Esophagus muscularis mucosa (tissue), 4 donors: ENCODE measurements at regions not wholly inside any gene's neighbourhood (a gene's known extent, or its start where the extent isn't known, plus 50 kb on each side); places are given as distances from the start of the nearest gene placed in this dataset.

Source experiments
- DNase-seq: peaks from one replicate; pipeline ENCODE4 v3.0.0-alpha.2; 2017; ENCODE audit errors: extremely low spot score
- H3K27ac ChIP-seq, 4 donors: fragments of 200-600 bp; sonication (generic); replicated peaks in 1 of 4; 1 replicate in 3 of 4; 2 replicates in 1 of 4; pipeline ENCODE4 v1.5.1; 2016 to 2019; ENCODE audit warnings: mild to moderate bottlenecking in 1 of 4
- H3K27me3 ChIP-seq, 4 donors: fragments of 200-600 bp; sonication (generic); one replicate each; pipeline versions ENCODE4 v1.5.1 to v1.6.0; 2016 to 2019
- H3K36me3 ChIP-seq, 4 donors: fragments of 200-600 bp; sonication (generic); one replicate each; pipeline ENCODE4 v1.5.1; 2016 to 2019
- H3K4me1 ChIP-seq, 4 donors: fragments of 200-600 bp; sonication (generic); one replicate each; pipeline ENCODE4 v1.5.1; 2016 to 2019
- H3K4me3 ChIP-seq, 4 donors: fragments of 200-600 bp; sonication (generic); 1 replicate in 2 of 4; 2 replicates in 2 of 4; pipeline ENCODE4 v1.5.1; 2016 to 2019; ENCODE audit warnings: mild to moderate bottlenecking in 4 of 4, moderate library complexity in 1 of 4
- H3K9me3 ChIP-seq, 4 donors: fragments of 200-600 bp; sonication (generic); 1 replicate in 3 of 4; 2 replicates in 1 of 4; pipeline ENCODE4 v1.5.1; 2016 to 2019
- EP300 ChIP-seq: sonication (generic); formaldehyde crosslinking; IDR thresholded peaks from one replicate; pipeline ENCODE4 v1.6.1; 2017; ENCODE audit warnings: antibody characterized with exemption
- POLR2A ChIP-seq: fragments of 450-650 bp; IDR thresholded peaks from one replicate; pipeline ENCODE4 v1.6.1; 2017; ENCODE audit warnings: antibody characterized with exemption, moderate library complexity, mild to moderate bottlenecking, low read depth
- POLR2AphosphoS5 ChIP-seq, 2 donors: sonication (generic); formaldehyde crosslinking; IDR thresholded peaks; one replicate each; pipeline ENCODE4 v1.6.1; 2017; ENCODE audit warnings: antibody characterized with exemption in 2 of 2
- WGBS: methylation state at CpG from one replicate; pipeline ENCODE4 v1.1.5; 2018; 5-methylcytosine and 5-hydroxymethylcytosine counted together
- intact Hi-C: fragments of 100-400 bp; cut with DNase I; formaldehyde crosslinking; loops from one replicate; pipeline ENCODE4 v1.15.1; 2023
- TF ChIP-seq, protein P1 (sequence below), 3 experiments: fragments of 200-600 bp in 2 of 3; fragments of 450-650 bp in 1 of 3; sonication (generic) in 2 of 3; IDR thresholded peaks; one replicate each; pipeline ENCODE4 v1.5.1; 2017 to 2019; ENCODE audit warnings: antibody characterized with exemption in 3 of 3, mild to moderate bottlenecking in 2 of 3, moderate library complexity in 1 of 3

DNA sequence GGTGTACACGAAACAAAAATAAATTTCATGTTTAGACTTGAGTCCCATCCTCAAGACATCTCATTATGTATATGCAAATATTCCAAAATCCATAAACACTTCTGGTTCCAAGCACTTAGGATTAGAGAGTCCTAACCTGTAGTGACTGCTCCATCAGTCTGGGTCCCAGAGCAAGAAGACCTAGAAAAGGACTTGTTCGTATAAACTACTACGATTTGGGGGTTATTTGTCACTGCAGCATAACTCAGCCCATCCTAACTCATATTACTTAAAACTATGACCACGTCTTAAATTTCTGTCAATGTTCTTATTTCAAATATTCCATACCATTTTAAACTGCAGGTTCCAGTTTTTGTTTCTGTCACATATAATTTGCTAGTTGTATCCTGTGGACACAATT is 463.0 kb downstream of the AGTPBP1 start:
- intact Hi-C loops: no loop called here
- H3K27me3 ChIP-seq: no peaks in the 10 kb centered on the region

DNA sequence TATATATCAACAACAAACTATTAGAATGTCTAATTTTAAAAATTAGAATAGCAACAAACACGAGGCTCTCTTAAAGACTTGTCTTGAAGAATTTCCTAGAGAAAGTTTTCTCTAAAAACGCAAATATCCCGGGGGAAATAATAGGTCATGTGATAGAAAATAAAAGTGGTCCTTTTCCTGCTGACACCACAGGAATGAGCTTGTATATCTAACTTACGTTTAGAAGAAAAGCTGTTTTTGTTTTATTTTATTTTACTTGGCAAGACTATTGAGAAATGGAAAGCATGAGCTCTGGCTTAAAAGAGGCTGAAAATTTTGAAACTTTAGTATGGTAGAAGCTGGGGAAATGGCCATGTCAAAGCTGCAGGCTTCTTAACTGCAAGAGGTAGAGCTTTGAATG is 465.0 kb downstream of the AGTPBP1 start:
- no peaks in the 10 kb centered on the region for H3K9me3 ChIP-seq
- no peaks in the 10 kb centered on the region for H3K36me3 ChIP-seq
- H3K27me3 ChIP-seq: no peaks in the 10 kb centered on the region
- H3K4me1 ChIP-seq: no peaks in the 10 kb centered on the region
- no peak overlapping the region for H3K27ac ChIP-seq
- WGBS: 56% methylated on average over 4 of the region's 4 CpGs
- DNase-seq: no peak
- H3K4me3 ChIP-seq: no peak overlapping the region
- TF ChIP-seq EP300 (no peak), POLR2AphosphoS5 (IDR thresholded peaks at IDR 0.05) (no peak), POLR2A (no peak)
- TF ChIP-seq, protein P1, sequence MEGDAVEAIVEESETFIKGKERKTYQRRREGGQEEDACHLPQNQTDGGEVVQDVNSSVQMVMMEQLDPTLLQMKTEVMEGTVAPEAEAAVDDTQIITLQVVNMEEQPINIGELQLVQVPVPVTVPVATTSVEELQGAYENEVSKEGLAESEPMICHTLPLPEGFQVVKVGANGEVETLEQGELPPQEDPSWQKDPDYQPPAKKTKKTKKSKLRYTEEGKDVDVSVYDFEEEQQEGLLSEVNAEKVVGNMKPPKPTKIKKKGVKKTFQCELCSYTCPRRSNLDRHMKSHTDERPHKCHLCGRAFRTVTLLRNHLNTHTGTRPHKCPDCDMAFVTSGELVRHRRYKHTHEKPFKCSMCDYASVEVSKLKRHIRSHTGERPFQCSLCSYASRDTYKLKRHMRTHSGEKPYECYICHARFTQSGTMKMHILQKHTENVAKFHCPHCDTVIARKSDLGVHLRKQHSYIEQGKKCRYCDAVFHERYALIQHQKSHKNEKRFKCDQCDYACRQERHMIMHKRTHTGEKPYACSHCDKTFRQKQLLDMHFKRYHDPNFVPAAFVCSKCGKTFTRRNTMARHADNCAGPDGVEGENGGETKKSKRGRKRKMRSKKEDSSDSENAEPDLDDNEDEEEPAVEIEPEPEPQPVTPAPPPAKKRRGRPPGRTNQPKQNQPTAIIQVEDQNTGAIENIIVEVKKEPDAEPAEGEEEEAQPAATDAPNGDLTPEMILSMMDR (IDR thresholded peaks at IDR 0.05): no peak
- intact Hi-C loops: no loop called here

More for the DNA sequence above, 463.0 kb downstream of the AGTPBP1 start:
- TF ChIP-seq EP300: no peak
- TF ChIP-seq POLR2A: no peak
- TF ChIP-seq POLR2AphosphoS5 (IDR thresholded peaks at IDR 0.05): no peak
- TF ChIP-seq, protein P1 (IDR thresholded peaks at IDR 0.05): no peak
- DNase-seq: no peak
- 68% methylated on average over 4 of the region's 4 CpGs for WGBS
- H3K36me3 ChIP-seq: no peaks in the 10 kb centered on the region
- no peaks in the 10 kb centered on the region for H3K4me1 ChIP-seq
- H3K27ac ChIP-seq: no peak overlapping the region
- H3K9me3 ChIP-seq: no peaks in the 10 kb centered on the region
- no peak overlapping the region for H3K4me3 ChIP-seq

DNA sequence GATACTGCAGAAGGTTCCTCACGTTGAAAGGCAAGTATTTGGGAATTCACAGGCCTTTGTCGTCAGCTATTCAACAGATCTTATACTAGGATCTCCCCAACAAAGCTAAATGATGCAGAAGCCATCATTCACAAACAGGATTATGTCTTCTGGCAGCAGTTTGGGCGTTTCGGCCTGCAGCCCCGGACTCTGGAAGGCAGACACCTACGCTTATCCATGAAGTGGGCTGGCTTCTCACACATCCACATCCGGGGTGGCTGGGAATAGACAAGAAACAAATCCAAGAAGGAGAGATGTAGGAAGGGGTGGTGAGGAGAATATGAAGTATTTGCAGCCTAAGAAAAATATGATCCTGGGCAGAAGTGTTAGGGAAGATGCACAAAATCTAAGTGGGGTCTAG is 471.9 kb downstream of the AGTPBP1 start:
- no peak for DNase-seq
- Histone ChIP-seq H3K36me3 (no peaks in the 10 kb centered on the region), H3K4me1 (no peaks in the 10 kb centered on the region), H3K27ac (no peak overlapping the region), H3K27me3 (no peaks in the 10 kb centered on the region), H3K4me3 (no peak overlapping the region), H3K9me3 (no peaks in the 10 kb centered on the region)
- intact Hi-C loops: loop anchor here (10.0 kb wide), 1 partner anchor 875 kb away; no protein-coding TSS in a partner anchor
- 87% methylated on average over 7 of the region's 7 CpGs for WGBS
- TF ChIP-seq POLR2AphosphoS5 (IDR thresholded peaks at IDR 0.05) (no peak), POLR2A (no peak), EP300 (no peak)
- TF ChIP-seq, protein P1 (IDR thresholded peaks at IDR 0.05): no peak

DNA sequence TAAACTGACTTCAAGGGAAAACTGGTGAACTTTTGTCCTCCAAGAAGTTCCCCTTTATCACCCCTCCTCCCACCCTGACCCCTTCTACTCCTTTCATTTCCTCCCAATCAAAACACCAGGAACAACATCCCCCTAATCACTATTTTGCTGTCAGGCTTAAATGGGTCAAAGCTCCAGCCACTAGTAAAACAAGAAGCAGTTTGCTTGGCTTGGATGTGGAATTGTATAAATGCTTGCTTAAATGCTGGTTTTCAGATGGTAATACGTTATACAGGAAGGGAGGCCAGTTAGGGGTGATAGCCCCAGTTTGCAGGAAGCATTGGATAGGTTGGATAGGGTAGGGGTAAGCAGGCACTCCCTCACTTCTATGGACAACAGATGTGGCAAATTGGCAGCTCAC is 473.6 kb downstream of the AGTPBP1 start:
- no peaks in the 10 kb centered on the region for H3K4me1 ChIP-seq
- WGBS: 0% methylated on average over 1 of the region's 1 CpG
- no peak for TF ChIP-seq EP300
- no peak overlapping the region for H3K4me3 ChIP-seq
- no peak overlapping the region for H3K27ac ChIP-seq
- no peak for DNase-seq
- intact Hi-C loops: loop anchor here (10.0 kb wide), 1 partner anchor 873 kb away; no protein-coding TSS in a partner anchor
- no peaks in the 10 kb centered on the region for H3K36me3 ChIP-seq
- no peaks in the 10 kb centered on the region for H3K9me3 ChIP-seq
- no peaks in the 10 kb centered on the region for H3K27me3 ChIP-seq

DNA sequence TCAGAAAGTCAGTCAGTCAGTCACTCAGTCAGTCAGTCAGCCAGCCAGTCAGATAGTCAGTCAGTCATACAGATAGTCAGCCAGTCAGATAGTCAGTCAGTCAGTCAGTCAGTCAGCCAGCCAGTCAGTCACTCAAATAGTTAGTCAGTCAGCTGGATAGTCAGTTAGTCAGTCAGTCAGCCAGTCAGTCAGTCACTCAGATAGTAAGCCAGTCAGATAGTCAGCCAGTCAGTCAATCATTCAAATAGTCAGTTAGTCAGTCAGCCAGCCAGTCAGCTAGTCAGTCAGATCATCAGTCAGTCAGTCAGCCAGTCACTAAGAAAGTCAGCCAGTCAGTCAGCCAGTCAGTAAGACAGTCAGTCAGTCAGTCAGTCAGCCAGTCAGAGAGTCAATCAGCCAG is 477.1 kb downstream of the AGTPBP1 start:
- TF ChIP-seq, protein P1 (IDR thresholded peaks at IDR 0.05): no peak
- TF ChIP-seq POLR2AphosphoS5 (IDR thresholded peaks at IDR 0.05) (no peak), EP300 (no peak), POLR2A (no peak)
- Histone ChIP-seq H3K4me1 (no peaks in the 10 kb centered on the region), H3K27ac (no peak overlapping the region), H3K27me3 (no peaks in the 10 kb centered on the region), H3K9me3 (no peaks in the 10 kb centered on the region), H3K36me3 (no peaks in the 10 kb centered on the region), H3K4me3 (no peak overlapping the region)
- intact Hi-C loops: loop anchor here (10.0 kb wide), 1 partner anchor 870 kb away; no protein-coding TSS in a partner anchor
- DNase-seq: no peak
